KMS-11 (cell line): ENCODE measurements at regions not wholly inside any gene's neighbourhood (a gene's known extent, or its start where the extent isn't known, plus 50 kb on each side); places are given as distances from the start of the nearest gene placed in this dataset.

Source experiments
- H2AFZ ChIP-seq: fragments of 200-600 bp; sonication (generic); 2 replicates; pipeline ENCODE4 v1.6.1; 2016; ENCODE audit warnings: antibody characterized with exemption, mixed run types, low read depth
- H3K27ac ChIP-seq: fragments of 200-600 bp; sonication (generic); 2 replicates; pipeline ENCODE4 v1.6.1; 2016; ENCODE audit warnings: mild to moderate bottlenecking, mixed run types
- H3K27me3 ChIP-seq: fragments of 200-600 bp; sonication (generic); 2 replicates; pipeline ENCODE4 v1.6.1; 2017; ENCODE audit warnings: mild to moderate bottlenecking, low read depth, mixed run types, moderate library complexity; ENCODE audit not compliant: insufficient read depth
- H3K36me3 ChIP-seq: fragments of 200-600 bp; sonication (generic); 2 replicates; pipeline ENCODE4 v1.6.1; 2017; ENCODE audit warnings: mild to moderate bottlenecking, mixed run types; ENCODE audit not compliant: insufficient read depth
- H3K4me1 ChIP-seq: fragments of 200-600 bp; sonication (generic); 2 replicates; pipeline ENCODE4 v1.6.1; 2016; ENCODE audit warnings: mild to moderate bottlenecking, low read depth, mixed run types; ENCODE audit not compliant: poor library complexity, severe bottlenecking
- H3K4me2 ChIP-seq: fragments of 200-600 bp; sonication (generic); 2 replicates; pipeline ENCODE4 v1.7.0; 2016; ENCODE audit warnings: mild to moderate bottlenecking, mixed run types
- H3K4me3 ChIP-seq: fragments of 200-600 bp; sonication (generic); IDR thresholded peaks from 2 replicates; pipeline ENCODE4 v1.6.1; 2017; ENCODE audit warnings: low read depth, low read length, mixed read lengths; ENCODE audit not compliant: insufficient read depth
- H3K79me2 ChIP-seq: fragments of 200-600 bp; sonication (generic); 2 replicates; pipeline ENCODE4 v1.6.1; 2016; ENCODE audit warnings: low read depth, mixed run types; ENCODE audit not compliant: insufficient read depth
- H3K9ac ChIP-seq: fragments of 200-600 bp; sonication (generic); 2 replicates; pipeline ENCODE4 v1.6.1; 2016; ENCODE audit warnings: mild to moderate bottlenecking, mixed run types
- H4K20me1 ChIP-seq: fragments of 200-600 bp; sonication (generic); 2 replicates; pipeline ENCODE4 v1.6.1; 2016; ENCODE audit warnings: mild to moderate bottlenecking, mixed run types; ENCODE audit not compliant: insufficient read depth
- TF ChIP-seq, protein P1 (sequence below): fragments of 200-600 bp; sonication (generic); conservative IDR thresholded peaks from 2 replicates; pipeline ENCODE4 v1.6.1; 2017; ENCODE audit warnings: low read depth, mild to moderate bottlenecking, antibody characterized with exemption, low read length, moderate library complexity, mixed read lengths

GRCh38 chr2:173647681-173648311 lies 293.1 kb downstream of the CDCA7 start:
- no peaks in the 10 kb centered on the region for H3K79me2 ChIP-seq
- no peaks in the 10 kb centered on the region for H3K27me3 ChIP-seq
- no peaks in the 10 kb centered on the region for H3K36me3 ChIP-seq
- TF ChIP-seq, protein P1, sequence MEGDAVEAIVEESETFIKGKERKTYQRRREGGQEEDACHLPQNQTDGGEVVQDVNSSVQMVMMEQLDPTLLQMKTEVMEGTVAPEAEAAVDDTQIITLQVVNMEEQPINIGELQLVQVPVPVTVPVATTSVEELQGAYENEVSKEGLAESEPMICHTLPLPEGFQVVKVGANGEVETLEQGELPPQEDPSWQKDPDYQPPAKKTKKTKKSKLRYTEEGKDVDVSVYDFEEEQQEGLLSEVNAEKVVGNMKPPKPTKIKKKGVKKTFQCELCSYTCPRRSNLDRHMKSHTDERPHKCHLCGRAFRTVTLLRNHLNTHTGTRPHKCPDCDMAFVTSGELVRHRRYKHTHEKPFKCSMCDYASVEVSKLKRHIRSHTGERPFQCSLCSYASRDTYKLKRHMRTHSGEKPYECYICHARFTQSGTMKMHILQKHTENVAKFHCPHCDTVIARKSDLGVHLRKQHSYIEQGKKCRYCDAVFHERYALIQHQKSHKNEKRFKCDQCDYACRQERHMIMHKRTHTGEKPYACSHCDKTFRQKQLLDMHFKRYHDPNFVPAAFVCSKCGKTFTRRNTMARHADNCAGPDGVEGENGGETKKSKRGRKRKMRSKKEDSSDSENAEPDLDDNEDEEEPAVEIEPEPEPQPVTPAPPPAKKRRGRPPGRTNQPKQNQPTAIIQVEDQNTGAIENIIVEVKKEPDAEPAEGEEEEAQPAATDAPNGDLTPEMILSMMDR, result no peak
- no peaks in the 10 kb centered on the region for H3K4me1 ChIP-seq
- H3K4me2 ChIP-seq, result no peak overlapping the region
- no peak overlapping the region for H3K4me3 ChIP-seq
- no peak overlapping the region for H2AFZ ChIP-seq
- no peak overlapping the region for H3K9ac ChIP-seq
- H3K27ac ChIP-seq, result no peak overlapping the region
- no peaks in the 10 kb centered on the region for H4K20me1 ChIP-seq

DNA sequence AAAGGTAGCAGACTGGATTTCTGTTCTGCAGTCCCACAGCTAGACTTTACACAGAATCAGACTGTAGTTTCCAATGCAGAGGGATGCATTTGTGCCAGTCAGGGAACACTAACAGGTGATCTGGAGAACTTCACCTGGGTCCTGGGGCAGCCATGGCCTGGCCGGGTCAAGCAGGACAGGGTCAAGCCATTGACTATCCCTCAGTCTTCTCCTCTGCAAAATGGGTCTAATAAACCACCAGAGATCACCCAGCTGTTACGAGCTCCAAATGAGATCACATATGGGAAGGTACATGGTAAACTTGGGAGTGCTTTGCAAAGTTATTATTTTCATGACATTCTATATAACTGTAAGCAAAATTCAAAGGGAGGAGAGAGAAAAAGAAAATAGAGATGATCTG lies 294.1 kb downstream of the CDCA7 start:
- TF ChIP-seq, protein P1, result no peak
- Histone ChIP-seq H2AFZ (no peak overlapping the region), H4K20me1 (no peaks in the 10 kb centered on the region), H3K36me3 (no peaks in the 10 kb centered on the region), H3K79me2 (no peaks in the 10 kb centered on the region), H3K27ac (no peak overlapping the region), H3K4me3 (no peak overlapping the region), H3K4me1 (no peaks in the 10 kb centered on the region), H3K9ac (no peak overlapping the region), H3K4me2 (no peak overlapping the region), H3K27me3 (no peaks in the 10 kb centered on the region)

GRCh38 chr2:173649527-173650219 lies 295.0 kb downstream of the CDCA7 start:
- no peak overlapping the region for H3K27ac ChIP-seq

GRCh38 chr2:173651891-173652290 lies 297.2 kb downstream of the CDCA7 start:
- Histone ChIP-seq H3K36me3 (no peaks in the 10 kb centered on the region), H4K20me1 (no peaks in the 10 kb centered on the region), H3K27me3 (no peaks in the 10 kb centered on the region), H2AFZ (no peak overlapping the region), H3K4me1 (no peaks in the 10 kb centered on the region), H3K79me2 (no peaks in the 10 kb centered on the region), H3K9ac (no peak overlapping the region), H3K27ac (no peak overlapping the region), H3K4me2 (no peak overlapping the region), H3K4me3 (no peak overlapping the region)
- TF ChIP-seq, protein P1, result no peak

More at GRCh38 chr2:173649527-173650219, 295.0 kb downstream of the CDCA7 start:
- TF ChIP-seq, protein P1, result no peak
- Histone ChIP-seq H3K4me1 (no peaks in the 10 kb centered on the region), H4K20me1 (no peaks in the 10 kb centered on the region), H2AFZ (no peak overlapping the region), H3K4me3 (no peak overlapping the region), H3K9ac (no peak overlapping the region), H3K4me2 (no peak overlapping the region), H3K36me3 (no peaks in the 10 kb centered on the region), H3K79me2 (no peaks in the 10 kb centered on the region), H3K27me3 (no peaks in the 10 kb centered on the region)
